Left lobe of liver (tissue), 2 donors: ENCODE measurements at regions not wholly inside any gene's neighbourhood (a gene's known extent, or its start where the extent isn't known, plus 50 kb on each side); places are given as distances from the start of the nearest gene placed in this dataset.

Experiments used
- ATAC-seq: fragments of 200-7000 bp; cut with Tn5 transposase; one replicate; pipeline ENCODE4 v1.9.1; 2020; ENCODE audit warnings: mild to moderate bottlenecking, moderate library complexity
- DNase-seq: peaks from one replicate; pipeline ENCODE4 v3.0.0-alpha.2; 2020; ENCODE audit warnings: low spot score
- donor health status: DM: no; HTN: no; CAD: no; lungs with moderate emphysema.
- donor health status: DM: no; HTN: yes; CAD: no.

- no peak for ATAC-seq
- no peak for DNase-seq
Observed at GRCh38 chr5:166163996-166164610, 2127.3 kb upstream of the WWC1 start.

GRCh38 chr5:166165596-166165995 lies 2125.8 kb upstream of the WWC1 start:
- no peak for ATAC-seq

GRCh38 chr5:166166071-166166470 lies 2125.4 kb upstream of the WWC1 start:
- ATAC-seq: no peak
- DNase-seq: no peak

More at GRCh38 chr5:166165596-166165995, 2125.8 kb upstream of the WWC1 start:
- DNase-seq: no peak

GRCh38 chr5:166172597-166172996 lies 2118.8 kb upstream of the WWC1 start:
- DNase-seq: no peak

GRCh38 chr5:166178411-166179080 lies 2112.9 kb upstream of the WWC1 start:
- ATAC-seq: no peak
- no peak for DNase-seq

More at GRCh38 chr5:166172597-166172996, 2118.8 kb upstream of the WWC1 start:
- no peak for ATAC-seq

- DNase-seq (no peak), ATAC-seq (no peak)
Observed at GRCh38 chr5:166185185-166185584, 2106.3 kb upstream of the WWC1 start.

GRCh38 chr5:166188501-166189325 lies 2102.7 kb upstream of the WWC1 start:
- DNase-seq: no peak

GRCh38 chr5:166192696-166193095 lies 2098.7 kb upstream of the WWC1 start:
- ATAC-seq (no peak), DNase-seq (no peak)

More at GRCh38 chr5:166188501-166189325, 2102.7 kb upstream of the WWC1 start:
- ATAC-seq: no peak

- no peak for ATAC-seq
Observed at GRCh38 chr5:166195981-166196380, 2095.5 kb upstream of the WWC1 start.

GRCh38 chr5:166200532-166200931 lies 2090.9 kb upstream of the WWC1 start:
- ATAC-seq (no peak), DNase-seq (no peak)

More at GRCh38 chr5:166195981-166196380, 2095.5 kb upstream of the WWC1 start:
- no peak for DNase-seq

- DNase-seq (no peak), ATAC-seq (no peak)
Observed at GRCh38 chr5:166211640-166212039, 2079.8 kb upstream of the WWC1 start.

GRCh38 chr5:166236327-166236726 lies 2055.1 kb upstream of the WWC1 start:
- no peak for ATAC-seq
- no peak for DNase-seq

GRCh38 chr5:166240705-166241104 lies 2050.7 kb upstream of the WWC1 start:
- ATAC-seq (no peak), DNase-seq (no peak)

- no peak for ATAC-seq
- DNase-seq: no peak
Observed at GRCh38 chr5:166245556-166245955, 2045.9 kb upstream of the WWC1 start.

GRCh38 chr5:166251786-166252185 lies 2039.7 kb upstream of the WWC1 start:
- ATAC-seq: no peak
- DNase-seq: no peak

GRCh38 chr5:166257661-166258060 lies 2033.8 kb upstream of the WWC1 start:
- ATAC-seq (no peak), DNase-seq (no peak)

GRCh38 chr5:166262395-166262794 lies 2029.0 kb upstream of the WWC1 start:
- DNase-seq (no peak), ATAC-seq (no peak)

GRCh38 chr5:166267907-166268306 lies 2023.5 kb upstream of the WWC1 start:
- DNase-seq: no peak
- no peak for ATAC-seq

GRCh38 chr5:166270712-166271111 lies 2020.7 kb upstream of the WWC1 start:
- DNase-seq (no peak), ATAC-seq (no peak)

- ATAC-seq: no peak
Observed at GRCh38 chr5:166276006-166276405, 2015.4 kb upstream of the WWC1 start.

GRCh38 chr5:166279828-166280227 lies 2011.6 kb upstream of the WWC1 start:
- DNase-seq: no peak
- ATAC-seq: no peak

More at GRCh38 chr5:166276006-166276405, 2015.4 kb upstream of the WWC1 start:
- no peak for DNase-seq

- no peak for ATAC-seq
- DNase-seq: no peak
Observed at GRCh38 chr5:166281433-166281832, 2010.0 kb upstream of the WWC1 start.
